ENCODE measurements at regions not wholly inside any gene's neighbourhood (a gene's known extent, or its start where the extent isn't known, plus 50 kb on each side); places are given as distances from the start of the nearest gene placed in this dataset.

GRCh38 chr13:61138857-61139256, 276.8 kb downstream of the PCDH20 start:
- TF ChIP-seq, protein P1, sequence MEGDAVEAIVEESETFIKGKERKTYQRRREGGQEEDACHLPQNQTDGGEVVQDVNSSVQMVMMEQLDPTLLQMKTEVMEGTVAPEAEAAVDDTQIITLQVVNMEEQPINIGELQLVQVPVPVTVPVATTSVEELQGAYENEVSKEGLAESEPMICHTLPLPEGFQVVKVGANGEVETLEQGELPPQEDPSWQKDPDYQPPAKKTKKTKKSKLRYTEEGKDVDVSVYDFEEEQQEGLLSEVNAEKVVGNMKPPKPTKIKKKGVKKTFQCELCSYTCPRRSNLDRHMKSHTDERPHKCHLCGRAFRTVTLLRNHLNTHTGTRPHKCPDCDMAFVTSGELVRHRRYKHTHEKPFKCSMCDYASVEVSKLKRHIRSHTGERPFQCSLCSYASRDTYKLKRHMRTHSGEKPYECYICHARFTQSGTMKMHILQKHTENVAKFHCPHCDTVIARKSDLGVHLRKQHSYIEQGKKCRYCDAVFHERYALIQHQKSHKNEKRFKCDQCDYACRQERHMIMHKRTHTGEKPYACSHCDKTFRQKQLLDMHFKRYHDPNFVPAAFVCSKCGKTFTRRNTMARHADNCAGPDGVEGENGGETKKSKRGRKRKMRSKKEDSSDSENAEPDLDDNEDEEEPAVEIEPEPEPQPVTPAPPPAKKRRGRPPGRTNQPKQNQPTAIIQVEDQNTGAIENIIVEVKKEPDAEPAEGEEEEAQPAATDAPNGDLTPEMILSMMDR (IDR thresholded peaks at IDR 0.05): no peak
- no peak for TF ChIP-seq POLR2A (IDR thresholded peaks at IDR 0.05)

All from body of pancreas (tissue), 4 donors.